ENCODE measurements at regions not wholly inside any gene's neighbourhood (a gene's known extent, or its start where the extent isn't known, plus 50 kb on each side); places are given as distances from the start of the nearest gene placed in this dataset.

- DNase-seq (ENCODE audit: low spot score in 2 of 2) (no peak), ATAC-seq (no peak)
- Mint-ChIP-seq H3K4me1 (no peaks in the 10 kb centered on the region), H3K36me3 (no peaks in the 10 kb centered on the region), H3K9me3 (no peaks in the 10 kb centered on the region), H3K4me3 (no peak overlapping the region), H3K27ac (no peak overlapping the region)
These were observed 485.4 kb upstream of the CLINT1 start for GRCh38 chr5:158344376-158344775.

DNA sequence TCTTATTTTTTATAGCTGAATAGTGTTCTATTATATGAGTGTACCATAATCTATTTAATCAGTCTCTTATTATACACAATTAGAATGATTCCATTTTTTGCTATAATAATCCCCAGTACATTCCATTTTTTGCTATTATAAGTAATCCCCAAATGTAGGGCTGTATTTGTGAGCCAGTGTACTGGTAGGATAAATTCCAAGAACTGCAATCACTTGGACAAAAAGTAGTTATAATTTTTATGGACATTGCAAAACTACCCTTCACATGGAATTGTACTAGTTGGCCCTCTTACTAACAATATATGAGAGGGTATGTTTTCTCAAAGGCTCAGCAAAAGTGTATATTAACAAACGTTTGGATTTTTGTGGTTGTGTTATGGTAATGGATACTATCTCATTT, 481.7 kb upstream of the CLINT1 start:
- DNase-seq (ENCODE audit: low spot score in 2 of 2): no peak
- Mint-ChIP-seq H3K27ac (no peak overlapping the region), H3K4me1 (no peaks in the 10 kb centered on the region), H3K9me3 (peaks cover 3% of the 10 kb centered on the region), H3K4me3 (no peak overlapping the region), H3K36me3 (no peaks in the 10 kb centered on the region)
- ATAC-seq: no peak

DNA sequence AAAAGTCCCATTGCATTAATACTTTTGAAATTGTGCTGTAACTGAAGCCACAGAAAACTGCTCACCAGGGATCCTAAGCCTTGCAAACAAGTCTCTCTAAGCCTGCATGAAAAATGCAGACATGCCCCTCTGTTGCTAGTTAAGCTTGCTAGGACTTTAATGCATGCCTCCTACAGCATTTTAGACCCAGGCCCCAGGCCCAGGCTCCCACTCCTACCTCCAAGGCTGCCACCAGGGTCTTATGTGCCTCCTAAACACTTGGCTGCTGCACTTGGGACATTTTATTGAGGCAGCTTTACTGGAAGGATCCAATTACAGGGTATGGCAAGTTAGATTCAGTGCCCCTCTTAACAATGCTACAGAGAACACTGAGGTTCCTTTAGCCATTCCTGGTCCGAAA, 467.3 kb upstream of the CLINT1 start:
- no peak for DNase-seq (ENCODE audit: low spot score in 2 of 2)
- Mint-ChIP-seq H3K9me3 (peaks cover 7% of the 10 kb centered on the region), H3K4me3 (no peak overlapping the region), H3K36me3 (no peaks in the 10 kb centered on the region), H3K27ac (no peak overlapping the region), H3K4me1 (no peaks in the 10 kb centered on the region)
- no peak for ATAC-seq

- H3K9me3 Mint-ChIP-seq: peaks cover 4% of the 10 kb centered on the region
- DNase-seq (ENCODE audit: low spot score in 2 of 2) (no peak), ATAC-seq (no peak)
- H3K4me1 Mint-ChIP-seq: no peaks in the 10 kb centered on the region
- H3K36me3 Mint-ChIP-seq: no peaks in the 10 kb centered on the region
- H3K27ac Mint-ChIP-seq: no peak overlapping the region
- no peak overlapping the region for H3K4me3 Mint-ChIP-seq
These were observed 465.3 kb upstream of the CLINT1 start for GRCh38 chr5:158324236-158324635.

DNA sequence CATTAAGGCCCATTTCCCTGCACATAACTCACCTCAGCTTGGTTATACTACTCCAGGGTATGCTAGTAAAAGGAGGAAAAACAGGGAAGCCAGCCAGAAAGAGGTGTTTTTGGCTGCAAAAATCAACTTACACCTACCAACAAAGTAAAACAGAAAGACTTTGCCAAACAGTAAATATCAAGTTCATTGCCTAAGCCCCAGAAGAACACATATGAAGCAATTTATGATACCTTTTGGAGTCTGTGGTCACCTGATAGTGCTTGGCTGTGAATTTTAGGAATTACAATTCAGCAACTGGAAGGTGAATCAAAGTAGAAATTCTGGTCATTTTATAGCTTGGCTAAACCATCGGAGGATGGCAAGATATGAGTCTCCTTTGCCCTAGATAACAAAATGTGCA, 463.7 kb upstream of the CLINT1 start:
- Mint-ChIP-seq H3K4me3 (no peak overlapping the region), H3K27ac (no peak overlapping the region), H3K4me1 (no peaks in the 10 kb centered on the region), H3K36me3 (no peaks in the 10 kb centered on the region), H3K9me3 (peaks cover 2% of the 10 kb centered on the region)
- ATAC-seq (no peak), DNase-seq (ENCODE audit: low spot score in 2 of 2) (no peak)

GRCh38 chr5:158320934-158321333, 462.0 kb upstream of the CLINT1 start:
- Mint-ChIP-seq H3K36me3 (no peaks in the 10 kb centered on the region), H3K4me1 (no peaks in the 10 kb centered on the region), H3K9me3 (peaks cover 2% of the 10 kb centered on the region), H3K4me3 (no peak overlapping the region), H3K27ac (no peak overlapping the region)
- DNase-seq (ENCODE audit: low spot score in 2 of 2) (no peak), ATAC-seq (no peak)

DNA sequence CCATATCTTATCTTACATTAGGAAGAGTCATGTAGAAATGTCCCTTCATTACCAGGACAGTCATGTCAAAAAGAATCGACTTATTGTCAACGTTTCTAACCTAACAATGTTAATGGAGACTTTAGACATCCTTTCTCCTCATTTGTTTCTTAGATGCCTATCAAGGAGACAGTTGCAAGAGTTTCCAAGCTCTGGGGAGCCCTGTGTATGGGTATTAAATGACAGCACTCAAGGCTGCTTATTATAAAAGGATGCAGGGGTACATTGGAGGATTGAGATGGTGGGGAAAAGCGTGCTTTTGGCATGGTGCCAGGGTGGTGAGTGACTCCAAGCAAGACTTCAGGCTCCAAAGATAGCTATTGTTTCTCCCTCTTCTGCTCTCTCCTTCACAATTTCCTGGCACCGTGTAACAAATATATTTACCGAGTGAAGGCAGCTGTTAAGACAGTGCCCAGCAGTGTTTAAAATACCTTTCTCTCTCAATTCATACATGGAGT, 461.3 kb upstream of the CLINT1 start:
- ATAC-seq: no peak
- H3K9me3 Mint-ChIP-seq: peaks cover 2% of the 10 kb centered on the region
- no peaks in the 10 kb centered on the region for H3K36me3 Mint-ChIP-seq
- H3K4me3 Mint-ChIP-seq: no peak overlapping the region
- H3K27ac Mint-ChIP-seq: no peak overlapping the region
- DNase-seq (ENCODE audit: low spot score in 2 of 2): no peak
- no peaks in the 10 kb centered on the region for H3K4me1 Mint-ChIP-seq

GRCh38 chr5:158317507-158317906, 458.6 kb upstream of the CLINT1 start:
- Mint-ChIP-seq H3K9me3 (no peaks in the 10 kb centered on the region), H3K4me3 (no peak overlapping the region), H3K36me3 (no peaks in the 10 kb centered on the region), H3K27ac (no peak overlapping the region), H3K4me1 (no peaks in the 10 kb centered on the region)
- ATAC-seq (no peak), DNase-seq (ENCODE audit: low spot score in 2 of 2) (no peak)

DNA sequence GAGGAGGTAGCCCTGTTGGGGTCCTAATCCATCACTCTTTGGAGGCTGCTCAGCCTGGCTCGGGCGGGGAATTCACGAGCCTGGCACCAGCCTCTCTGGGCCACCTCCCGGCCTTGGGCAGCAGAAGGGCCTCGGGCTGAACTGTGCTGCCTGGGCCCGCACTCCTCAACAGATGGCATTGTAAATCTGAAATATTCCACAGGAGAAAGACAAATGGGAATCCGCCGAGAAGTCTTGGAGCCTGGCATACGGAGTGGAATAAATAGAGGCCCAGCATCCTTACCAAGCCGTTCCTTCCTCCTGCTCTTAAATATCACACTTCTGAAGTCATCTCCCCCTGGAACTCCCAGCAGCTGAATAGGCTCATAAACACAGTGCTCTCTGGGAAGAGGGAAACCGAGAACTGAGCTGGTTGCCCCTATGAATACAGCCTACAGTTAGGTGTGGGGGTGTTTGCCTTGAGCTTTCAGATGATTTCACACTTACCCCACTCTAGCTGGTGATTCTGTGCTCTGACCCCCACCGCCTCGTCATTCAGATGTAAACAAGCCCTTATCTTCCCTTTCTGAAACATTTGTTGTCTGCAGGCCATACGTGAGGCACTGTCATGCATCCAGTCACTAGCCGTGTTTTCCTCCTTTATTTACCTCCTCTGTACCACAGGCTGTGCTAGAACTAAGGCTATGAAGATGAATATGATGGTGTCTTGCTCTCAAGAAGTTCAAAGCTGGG, 455.0 kb upstream of the CLINT1 start:
- H3K4me3 Mint-ChIP-seq: no peak overlapping the region
- H3K9me3 Mint-ChIP-seq: peaks cover 3% of the 10 kb centered on the region
- DNase-seq (ENCODE audit: low spot score in 2 of 2) (no peak), ATAC-seq (peak; percentile 8)
- no peaks in the 10 kb centered on the region for H3K4me1 Mint-ChIP-seq
- no peaks in the 10 kb centered on the region for H3K36me3 Mint-ChIP-seq
- H3K27ac Mint-ChIP-seq: no peak overlapping the region

- H3K36me3 Mint-ChIP-seq: no peaks in the 10 kb centered on the region
- DNase-seq (ENCODE audit: low spot score in 2 of 2) (no peak), ATAC-seq (no peak)
- H3K9me3 Mint-ChIP-seq: peaks cover 3% of the 10 kb centered on the region
- H3K4me1 Mint-ChIP-seq: no peaks in the 10 kb centered on the region
- H3K27ac Mint-ChIP-seq: no peak overlapping the region
- H3K4me3 Mint-ChIP-seq: no peak overlapping the region
These were observed 454.2 kb upstream of the CLINT1 start for GRCh38 chr5:158313027-158313732.

- no peaks in the 10 kb centered on the region for H3K4me1 Mint-ChIP-seq
- no peaks in the 10 kb centered on the region for H3K36me3 Mint-ChIP-seq
- ATAC-seq (no peak), DNase-seq (ENCODE audit: low spot score in 2 of 2) (no peak)
- H3K9me3 Mint-ChIP-seq: peaks cover 3% of the 10 kb centered on the region
- no peak overlapping the region for H3K4me3 Mint-ChIP-seq
- no peak overlapping the region for H3K27ac Mint-ChIP-seq
These were observed 450.3 kb upstream of the CLINT1 start for GRCh38 chr5:158309088-158309807.

DNA sequence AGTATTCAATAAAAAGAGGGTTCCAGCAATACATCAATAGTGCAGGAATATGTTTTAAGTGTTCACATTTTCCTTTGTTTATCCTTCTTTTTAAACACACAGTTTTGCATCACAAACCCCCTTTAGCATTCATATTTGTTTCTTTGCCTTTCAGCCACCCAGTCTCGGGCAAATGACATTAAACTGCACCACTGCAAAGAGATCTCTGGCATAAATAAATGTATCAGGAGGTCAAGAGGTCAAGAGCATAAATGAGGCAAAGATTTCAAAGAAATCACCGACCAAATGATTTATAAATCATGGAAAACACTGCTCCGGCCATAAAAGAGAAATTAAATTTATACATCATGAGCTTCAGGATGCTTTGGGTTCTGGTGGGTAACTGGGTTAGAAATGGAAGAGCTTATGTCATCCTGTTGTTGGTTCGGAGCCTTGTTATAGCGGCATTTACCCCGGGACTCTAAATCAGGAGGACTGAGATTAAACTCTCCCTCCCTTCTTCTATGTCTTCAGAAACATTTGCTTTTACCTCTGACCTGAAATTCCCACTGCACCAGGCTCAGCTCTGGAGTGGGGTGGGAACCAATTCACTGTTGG, 449.6 kb upstream of the CLINT1 start:
- Mint-ChIP-seq H3K4me3 (no peak overlapping the region), H3K27ac (no peak overlapping the region), H3K9me3 (peaks cover 3% of the 10 kb centered on the region), H3K36me3 (no peaks in the 10 kb centered on the region), H3K4me1 (no peaks in the 10 kb centered on the region)
- no peak for DNase-seq (ENCODE audit: low spot score in 2 of 2)
- no peak for ATAC-seq

- H3K9me3 Mint-ChIP-seq: peaks cover 3% of the 10 kb centered on the region
- H3K4me3 Mint-ChIP-seq: no peak overlapping the region
- no peaks in the 10 kb centered on the region for H3K36me3 Mint-ChIP-seq
- H3K27ac Mint-ChIP-seq: no peak overlapping the region
- H3K4me1 Mint-ChIP-seq: no peaks in the 10 kb centered on the region
- DNase-seq (ENCODE audit: low spot score in 2 of 2) (no peak), ATAC-seq (no peak)
These were observed 446.9 kb upstream of the CLINT1 start for GRCh38 chr5:158305861-158306260.

DNA sequence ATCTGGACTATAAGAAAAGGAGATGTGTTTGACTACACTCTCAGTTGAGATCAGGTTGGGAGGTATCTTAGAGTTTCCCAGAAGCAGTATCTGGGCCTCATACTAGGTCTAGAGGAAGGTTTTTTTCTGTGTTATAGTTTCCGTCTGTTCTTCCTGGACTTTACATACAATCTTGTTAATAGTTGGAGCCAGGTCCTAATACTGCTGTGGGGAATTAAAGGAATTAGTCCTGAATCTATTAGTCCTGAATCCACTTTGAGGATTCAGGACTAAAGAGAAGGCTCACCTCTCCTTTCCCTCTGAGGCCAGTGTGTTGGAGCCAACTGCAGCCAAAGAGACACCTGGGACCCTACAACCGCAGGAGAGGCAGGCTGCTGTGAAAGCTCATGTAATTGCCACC, 445.7 kb upstream of the CLINT1 start:
- H3K27ac Mint-ChIP-seq: no peak overlapping the region
- H3K36me3 Mint-ChIP-seq: no peaks in the 10 kb centered on the region
- H3K4me1 Mint-ChIP-seq: no peaks in the 10 kb centered on the region
- H3K9me3 Mint-ChIP-seq: no peaks in the 10 kb centered on the region
- DNase-seq (ENCODE audit: low spot score in 2 of 2): no peak
- H3K4me3 Mint-ChIP-seq: no peak overlapping the region
- no peak for ATAC-seq

DNA sequence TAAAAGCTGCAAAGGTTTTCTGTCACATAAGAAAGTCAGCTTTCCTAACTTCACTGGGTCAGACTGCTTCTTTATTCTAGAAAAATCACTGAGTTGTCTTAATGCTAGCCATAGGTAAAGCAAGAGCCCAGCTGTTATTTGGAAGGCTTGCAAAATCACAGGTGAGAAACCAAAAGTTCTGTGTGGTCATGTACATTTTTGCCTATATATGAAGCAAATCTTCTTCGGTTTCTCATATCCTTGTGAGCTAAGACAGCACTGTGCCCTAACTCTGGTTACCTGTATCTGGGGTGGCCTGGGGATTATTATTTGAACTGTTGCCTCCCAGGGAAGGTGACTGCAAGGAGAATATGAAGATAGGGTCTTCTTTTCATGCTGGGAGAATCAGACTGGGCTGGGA, 444.9 kb upstream of the CLINT1 start:
- no peak overlapping the region for H3K4me3 Mint-ChIP-seq
- ATAC-seq (no peak), DNase-seq (ENCODE audit: low spot score in 2 of 2) (no peak)
- H3K4me1 Mint-ChIP-seq: no peaks in the 10 kb centered on the region
- H3K27ac Mint-ChIP-seq: no peak overlapping the region
- H3K36me3 Mint-ChIP-seq: no peaks in the 10 kb centered on the region
- no peaks in the 10 kb centered on the region for H3K9me3 Mint-ChIP-seq

All from stimulated activated effector memory CD8-positive, alpha-beta T cell treated with anti-CD3 and anti-CD28 coated beads, Interleukin-12 subunit alpha, Interleukin-12 subunit beta, amount 100 ng/mL, for 72 hours (primary cell).